ENCODE measurements at regions not wholly inside any gene's neighbourhood (a gene's known extent, or its start where the extent isn't known, plus 50 kb on each side); places are given as distances from the start of the nearest gene placed in this dataset.
"Not testable (repeated sequence)": the region's sequence is repeated elsewhere in the genome, so short reads cannot be mapped to it uniquely, and the experiment has no call there.

DNA sequence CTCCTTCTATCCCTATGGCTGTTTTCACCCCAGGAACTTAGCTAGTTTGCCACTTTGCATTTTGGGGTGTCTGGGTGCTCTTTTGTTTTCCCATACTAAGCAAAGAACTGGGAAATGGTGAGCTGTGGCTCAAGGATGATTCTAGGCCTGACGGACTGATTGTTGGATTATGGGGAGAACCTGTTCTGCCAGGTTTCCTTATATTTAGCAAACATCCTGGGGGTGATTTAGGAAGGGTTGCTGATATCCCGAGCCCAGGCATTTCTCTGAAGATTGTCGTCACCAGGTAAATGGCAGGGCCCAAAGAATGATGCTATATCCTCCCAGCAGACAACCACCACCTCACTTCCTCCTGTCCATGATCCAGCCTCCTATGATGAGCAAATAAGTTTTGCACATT lies 72.1 kb upstream of the GRB10 start:
- no peak for DNase-seq (ENCODE audit: low spot score)

DNA sequence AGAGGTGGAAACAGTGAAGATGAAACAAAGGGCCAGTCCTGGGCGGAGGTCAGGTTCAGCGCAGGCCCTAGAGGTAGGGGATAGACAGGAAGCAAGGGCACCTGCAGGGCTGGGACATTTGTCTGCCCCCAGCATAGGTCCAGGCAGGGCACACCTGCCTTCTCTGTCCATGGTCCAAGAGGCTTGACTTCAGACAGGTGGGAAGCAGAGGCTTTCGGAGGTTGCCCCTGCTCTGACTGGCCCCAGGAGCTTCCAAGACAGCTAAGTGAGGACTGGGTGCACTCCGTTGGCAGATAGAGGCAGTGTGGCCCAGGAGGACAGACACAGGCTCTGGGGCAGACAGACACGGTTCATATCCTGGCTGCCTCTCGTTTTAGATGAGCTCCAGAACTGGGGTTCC lies 71.6 kb upstream of the GRB10 start:
- DNase-seq (ENCODE audit: low spot score): no peak

DNA sequence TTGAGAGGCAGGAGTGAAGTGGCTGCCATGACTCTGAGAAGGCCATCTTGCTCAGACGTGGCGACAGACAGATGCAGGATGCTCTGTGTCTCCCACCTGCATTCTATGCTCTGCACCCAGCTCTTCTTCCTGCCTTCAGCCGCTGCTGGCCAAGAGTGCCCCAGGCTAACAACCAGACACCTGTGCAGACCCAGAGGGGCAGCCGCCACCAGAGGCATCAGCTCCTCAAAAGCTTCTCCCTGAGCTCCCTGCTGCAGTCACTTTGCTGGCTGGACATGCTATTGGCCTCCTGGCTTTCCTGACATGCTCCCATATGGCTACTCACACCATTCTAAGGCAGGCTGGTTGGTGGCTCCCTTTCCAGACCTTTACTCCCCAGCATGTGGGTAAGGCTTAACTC lies 70.6 kb upstream of the GRB10 start:
- no peak for DNase-seq (ENCODE audit: low spot score)

DNA sequence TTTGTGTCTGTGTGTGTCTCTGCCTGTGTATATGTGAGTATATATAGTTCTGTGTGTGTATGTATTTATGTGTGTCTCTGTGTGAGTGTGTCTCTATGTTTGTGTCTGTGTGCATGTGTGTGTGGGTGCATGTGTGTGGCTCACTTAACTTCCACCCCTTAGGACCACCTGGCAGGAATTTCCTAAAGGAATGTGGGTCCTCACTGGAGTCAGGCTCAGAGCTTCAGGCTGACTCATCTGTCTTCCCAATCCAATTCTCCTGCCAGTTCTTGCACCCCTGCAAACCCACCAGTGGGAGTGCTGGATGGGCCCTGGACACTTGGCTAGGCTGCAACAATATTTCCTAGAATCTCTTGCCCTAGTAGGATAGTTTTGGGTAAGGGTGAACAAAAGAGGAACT lies 70.2 kb upstream of the GRB10 start:
- no peak for DNase-seq (ENCODE audit: low spot score)

DNA sequence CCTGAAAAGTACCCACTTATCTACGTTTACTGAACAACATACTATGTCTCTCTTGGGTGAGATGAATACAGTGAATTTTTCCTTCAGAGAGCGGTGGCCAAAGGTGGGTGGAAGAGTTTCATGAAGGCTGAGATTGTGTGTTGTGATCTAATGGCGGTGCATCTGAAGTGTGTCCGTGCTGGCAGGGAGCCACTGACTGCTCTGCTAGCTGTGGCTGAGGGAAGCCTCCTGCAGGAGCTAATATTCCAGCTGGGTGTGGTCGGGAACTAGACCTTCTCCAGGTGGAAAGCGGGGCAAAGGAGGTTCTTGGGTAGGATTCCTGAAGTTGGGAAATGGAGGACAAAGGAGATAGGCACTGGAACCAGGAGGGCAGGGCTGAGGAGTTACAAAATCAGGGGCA lies 69.2 kb upstream of the GRB10 start:
- DNase-seq (ENCODE audit: low spot score): no peak

DNA sequence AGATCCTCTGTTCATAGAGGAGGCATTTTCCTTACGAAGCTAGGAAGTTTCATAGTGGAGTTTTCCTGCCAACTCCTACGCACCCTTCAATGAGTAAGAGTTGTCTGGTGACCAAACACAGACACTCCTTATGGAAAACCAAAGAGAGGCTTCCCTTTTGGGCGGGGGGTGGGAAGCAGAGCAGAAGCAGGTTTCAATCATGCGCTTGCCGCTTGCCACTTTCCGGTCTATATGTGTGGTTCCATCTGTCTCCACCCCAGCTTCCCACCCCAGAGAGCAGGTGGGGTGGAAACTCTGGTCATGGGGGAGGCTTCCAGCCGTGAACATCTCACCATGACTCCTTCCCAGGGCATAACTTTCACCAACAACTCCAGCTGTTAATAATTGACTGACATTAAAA lies 68.8 kb upstream of the GRB10 start:
- no peak for DNase-seq (ENCODE audit: low spot score)

DNA sequence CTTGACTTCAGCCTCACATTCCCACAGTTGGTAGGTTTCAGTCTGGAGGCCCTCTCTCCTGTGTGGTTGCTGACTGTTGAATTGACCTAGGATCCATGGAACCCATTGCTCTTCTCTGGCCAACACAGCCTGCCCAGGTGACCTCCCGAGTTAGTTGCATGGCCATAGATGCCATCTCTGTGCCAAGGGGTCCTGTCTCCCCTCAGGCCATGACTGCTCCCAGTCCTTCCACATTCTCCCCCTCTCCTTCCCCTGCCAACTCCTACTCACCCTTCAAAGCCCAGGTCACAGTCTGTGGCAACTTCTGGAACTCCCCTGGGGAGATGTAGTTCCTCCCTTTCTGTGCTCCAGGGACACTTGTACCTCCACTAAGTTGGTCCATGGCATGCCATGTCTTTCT lies 67.3 kb upstream of the GRB10 start:
- no peak for DNase-seq (ENCODE audit: low spot score)

DNA sequence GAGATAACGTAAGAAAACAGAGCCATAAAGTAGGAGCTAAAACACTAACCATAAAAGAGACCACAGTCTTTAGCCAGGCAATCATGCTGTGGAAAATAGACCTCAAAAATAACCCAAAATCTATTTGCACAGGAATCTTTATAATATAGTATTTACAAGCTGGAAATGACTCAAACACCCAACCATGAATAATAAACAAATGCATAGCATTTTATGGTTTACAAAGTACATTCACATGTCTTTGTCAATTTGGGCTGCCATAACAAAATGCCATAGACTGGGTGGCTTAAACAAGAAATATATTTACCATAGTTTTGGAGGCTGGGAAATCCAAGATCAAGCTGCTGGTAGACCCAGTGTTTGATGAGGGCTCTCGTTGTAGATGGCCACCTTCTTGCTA lies 65.5 kb upstream of the GRB10 start:
- DNase-seq (ENCODE audit: low spot score): no peak

DNA sequence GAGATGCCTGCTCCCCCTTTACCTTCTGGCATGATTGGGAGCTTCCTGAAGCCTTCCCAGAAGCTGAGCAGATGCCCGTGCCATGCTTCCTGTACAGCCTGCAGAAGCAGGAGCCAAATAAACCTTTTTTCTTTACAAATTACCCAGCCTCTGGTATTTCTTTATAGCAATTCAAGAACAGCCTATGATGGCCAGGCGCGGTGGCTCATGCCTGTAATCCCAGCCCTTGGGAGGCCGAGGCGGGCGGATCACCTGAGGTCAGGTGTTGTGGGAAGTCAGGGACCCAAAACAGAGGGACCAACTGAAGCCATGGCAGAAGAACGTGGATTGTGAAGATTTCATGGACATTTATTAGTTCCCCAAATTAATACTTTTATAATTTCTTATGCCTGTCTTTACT lies 62.2 kb upstream of the GRB10 start:
- not testable (repeated sequence) for DNase-seq (ENCODE audit: low spot score)

DNA sequence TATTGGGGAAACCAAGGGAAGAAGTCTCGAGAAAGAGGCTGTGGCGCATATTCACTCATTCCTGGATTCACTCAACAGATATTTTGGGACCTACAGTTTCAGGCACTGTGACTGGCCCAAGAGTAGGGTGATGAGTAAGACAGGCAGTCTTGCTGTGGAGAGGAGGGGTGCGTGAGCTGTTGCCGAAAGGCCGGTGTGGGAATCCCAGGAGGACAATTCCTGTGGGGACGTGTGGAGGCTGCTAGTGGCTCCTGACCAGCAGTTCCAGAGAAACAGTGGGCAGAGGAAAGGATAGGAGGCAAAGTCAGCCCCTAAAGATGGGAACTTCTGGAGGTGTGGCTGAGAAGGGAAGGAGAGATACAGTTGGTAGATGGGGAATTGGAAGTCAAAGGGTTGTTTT lies 59.3 kb upstream of the GRB10 start:
- DNase-seq (ENCODE audit: low spot score): no peak

DNA sequence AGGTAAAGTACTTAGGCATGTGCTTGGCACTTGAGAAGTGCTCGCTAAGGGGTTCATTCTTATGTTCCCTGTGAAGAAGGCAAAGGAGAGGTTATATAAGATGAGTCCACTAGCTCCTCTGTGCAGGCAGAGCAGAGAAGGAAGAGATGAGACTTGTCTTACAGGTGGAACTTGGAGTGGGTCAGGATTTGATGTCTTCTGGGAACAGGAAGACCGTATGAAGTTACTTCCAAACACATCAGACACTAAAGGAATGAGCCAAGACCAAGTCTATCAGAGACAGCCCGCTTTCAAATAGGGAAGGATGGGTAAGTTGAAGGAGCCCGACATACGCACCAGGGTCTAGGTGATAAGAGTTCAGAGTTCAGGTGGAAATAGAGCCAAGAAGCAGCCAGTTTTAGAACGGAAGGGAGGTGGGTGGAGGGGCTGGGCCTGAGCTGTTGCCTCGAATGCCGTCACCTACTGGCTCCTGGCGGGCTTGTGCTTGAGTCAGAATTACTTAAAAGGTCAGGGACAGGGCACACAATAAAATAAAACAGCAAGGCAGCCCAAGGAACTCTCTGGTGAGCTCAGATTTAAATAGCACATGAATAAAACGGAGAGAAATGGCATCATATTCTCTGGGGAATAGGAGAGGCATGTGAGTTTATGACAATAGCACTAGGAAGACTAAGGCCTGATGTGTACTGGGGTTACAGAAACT lies 56.1 kb upstream of the GRB10 start:
- no peak for DNase-seq (ENCODE audit: low spot score)

DNA sequence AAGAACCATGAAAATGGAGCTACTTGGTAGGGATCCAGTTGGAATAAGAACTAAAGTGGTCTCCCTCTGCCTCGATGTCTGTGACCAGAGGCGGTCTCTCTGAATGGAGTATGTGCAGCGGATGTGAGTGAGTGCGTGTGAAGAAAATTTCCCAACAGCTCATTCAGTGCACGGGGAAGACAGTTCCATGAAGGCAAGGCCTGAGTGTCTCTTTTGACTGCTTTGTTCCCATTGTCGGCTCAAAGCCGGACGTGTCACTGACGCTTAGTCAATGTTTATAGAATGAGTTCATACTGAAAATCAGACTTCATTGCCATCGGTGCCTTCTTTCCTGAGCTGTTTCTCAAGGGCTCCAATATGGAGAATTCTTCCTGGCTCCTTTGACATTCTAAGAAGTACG lies 55.3 kb upstream of the GRB10 start:
- no peak for DNase-seq (ENCODE audit: low spot score)

DNA sequence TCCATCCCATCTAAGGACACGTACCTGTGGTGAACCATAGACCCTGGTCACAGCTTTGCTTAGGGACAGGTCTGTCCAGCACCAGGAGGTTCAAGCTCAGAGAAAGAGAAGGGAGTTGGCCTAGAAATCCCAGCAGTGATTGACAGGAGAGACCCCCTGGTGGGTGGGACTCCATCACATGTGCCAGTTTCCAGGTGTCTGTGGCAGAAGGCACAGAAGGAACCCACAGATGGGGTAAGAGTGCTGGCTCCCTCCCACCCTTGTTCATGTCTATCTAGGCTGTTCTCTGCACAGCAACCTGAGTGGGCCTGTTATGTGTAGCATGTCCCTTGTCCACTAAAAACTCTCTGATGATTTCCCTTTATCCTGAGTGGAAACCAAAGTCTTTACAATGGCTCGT lies 54.0 kb upstream of the GRB10 start:
- DNase-seq (ENCODE audit: low spot score): no peak

DNA sequence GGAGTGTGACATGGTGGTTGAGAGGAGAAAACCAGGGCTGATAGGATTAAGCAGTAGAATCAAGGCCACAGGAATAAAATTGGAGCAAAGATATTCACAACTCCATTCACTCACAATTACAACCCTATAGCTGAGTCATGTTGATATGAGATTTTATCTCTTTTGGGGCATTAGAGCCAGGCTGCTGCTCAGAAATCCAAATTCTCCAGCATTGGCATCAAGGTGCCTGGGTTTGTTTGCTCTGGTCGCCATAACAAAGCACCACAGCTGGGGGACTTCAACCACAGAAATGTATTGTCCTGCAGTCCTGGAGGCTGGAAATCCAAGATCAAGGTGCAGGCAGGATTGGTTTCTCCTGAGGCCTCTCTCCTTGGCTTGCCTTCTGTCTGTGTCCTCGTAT lies 52.5 kb upstream of the GRB10 start:
- DNase-seq (ENCODE audit: low spot score): no peak

DNA sequence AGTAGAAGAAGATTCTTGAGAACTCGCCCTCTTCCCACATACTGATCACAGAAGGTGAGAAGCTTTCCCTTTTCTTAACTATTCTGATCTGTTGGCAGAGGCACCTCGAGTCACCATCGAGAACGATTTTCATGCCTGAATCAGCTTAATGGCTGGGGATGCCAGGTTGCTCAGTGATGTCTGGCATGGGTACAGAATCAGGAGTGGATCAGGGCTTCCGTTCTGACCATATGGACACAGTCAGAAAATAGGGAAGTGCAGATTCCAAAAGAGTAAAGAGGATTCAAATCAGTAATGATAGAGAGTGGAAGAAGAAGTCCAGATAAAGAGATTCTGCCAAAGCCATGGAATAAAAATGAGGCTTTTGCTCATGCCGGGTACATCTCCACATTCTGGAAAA lies 52.0 kb upstream of the GRB10 start:
- no peak for DNase-seq (ENCODE audit: low spot score)

DNA sequence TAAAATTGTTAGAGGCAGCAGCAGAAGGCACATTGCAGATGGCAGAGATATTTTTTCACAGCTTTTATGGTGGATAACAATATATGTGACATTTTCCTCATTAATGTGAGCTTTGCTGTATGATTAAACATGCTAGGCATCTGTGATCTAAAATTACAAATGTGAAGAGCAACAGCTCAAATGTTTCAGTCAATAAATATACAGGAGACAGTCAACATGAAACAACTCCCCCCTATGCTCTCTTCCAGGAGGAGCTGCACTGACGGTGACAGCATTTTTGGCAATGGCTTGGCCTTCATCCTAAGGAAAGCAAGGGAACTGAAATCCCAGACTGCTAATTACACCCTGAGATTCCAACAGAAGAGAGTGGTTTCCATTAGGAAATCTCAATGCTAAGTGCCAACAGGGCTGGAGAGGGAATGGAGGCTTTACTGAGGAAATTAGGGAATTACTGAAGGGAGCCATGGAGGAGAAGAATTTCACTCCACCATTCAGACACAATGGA lies 51.4 kb upstream of the GRB10 start:
- DNase-seq (ENCODE audit: low spot score): no peak

DNA sequence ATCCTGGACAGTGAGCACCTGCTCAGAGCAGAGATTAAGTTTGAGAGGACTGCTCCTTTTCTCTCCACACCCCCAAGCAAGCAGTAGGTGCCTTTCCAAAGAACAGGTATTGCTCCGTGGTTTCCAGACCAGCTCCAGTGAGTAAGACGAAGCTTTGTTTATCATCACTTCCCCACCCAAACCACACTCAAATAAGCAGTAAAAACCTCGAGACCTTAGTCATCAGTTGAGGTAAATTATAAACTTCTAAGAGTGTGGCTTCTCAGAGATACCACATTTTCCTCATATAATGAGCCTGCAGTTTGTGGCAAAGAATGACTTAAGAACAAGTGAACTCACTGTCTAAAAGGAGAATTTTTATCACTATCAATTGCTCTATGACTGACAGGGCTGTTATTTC lies 50.0 kb upstream of the GRB10 start:
- no peak for DNase-seq (ENCODE audit: low spot score)

All from globus pallidus (tissue), 1 donor.